ENCODE measurements at regions not wholly inside any gene's neighbourhood (a gene's known extent, or its start where the extent isn't known, plus 50 kb on each side); places are given as distances from the start of the nearest gene placed in this dataset.

GRCh38 chr1:67557696-67558448, 127.1 kb upstream of the GADD45A start:
- Mint-ChIP-seq H3K27me3 (ENCODE audit: insufficient read depth) (peaks cover 8% of the 10 kb centered on the region), H3K4me1 (ENCODE audit: low read depth) (peaks cover 5% of the 10 kb centered on the region), H3K9me3 (no peaks in the 10 kb centered on the region), H3K27ac (no peak overlapping the region), H3K4me3 (no peak overlapping the region), H3K36me3 (ENCODE audit: low read depth) (no peaks in the 10 kb centered on the region)
- intact Hi-C loops (cut with micrococcal nuclease) = no loop called here
- DNase-seq (ENCODE audit: low spot score) = no peak

GRCh38 chr1:67558449-67559193, 126.4 kb upstream of the GADD45A start:
- H3K27me3 Mint-ChIP-seq (ENCODE audit: insufficient read depth) = peaks cover 8% of the 10 kb centered on the region
- H3K9me3 Mint-ChIP-seq = no peaks in the 10 kb centered on the region
- no peak overlapping the region for H3K27ac Mint-ChIP-seq
- peaks cover 5% of the 10 kb centered on the region for H3K4me1 Mint-ChIP-seq (ENCODE audit: low read depth)
- no peak overlapping the region for H3K4me3 Mint-ChIP-seq
- no peaks in the 10 kb centered on the region for H3K36me3 Mint-ChIP-seq (ENCODE audit: low read depth)
- no peak for DNase-seq (ENCODE audit: low spot score)
- intact Hi-C loops (cut with micrococcal nuclease) = no loop called here

- Mint-ChIP-seq H3K4me3 (no peak overlapping the region), H3K27ac (no peak overlapping the region), H3K27me3 (ENCODE audit: insufficient read depth) (peaks cover 8% of the 10 kb centered on the region), H3K36me3 (ENCODE audit: low read depth) (no peaks in the 10 kb centered on the region), H3K4me1 (ENCODE audit: low read depth) (peaks cover 5% of the 10 kb centered on the region), H3K9me3 (no peaks in the 10 kb centered on the region)
- no peak for DNase-seq (ENCODE audit: low spot score)
- intact Hi-C loops (cut with micrococcal nuclease) = no loop called here
These were observed 125.7 kb upstream of the GADD45A start for GRCh38 chr1:67559222-67559700.

- intact Hi-C loops (cut with micrococcal nuclease) = loop anchor here (1.0 kb wide), 3 partner anchors 25 to 200 kb away; partner anchors contain the start of gene GADD45A
These were observed 124.3 kb upstream of the GADD45A start for GRCh38 chr1:67560580-67561255.

GRCh38 chr1:67561704-67562113, 123.3 kb upstream of the GADD45A start:
- peaks cover 16% of the 10 kb centered on the region for H3K27me3 Mint-ChIP-seq (ENCODE audit: insufficient read depth)
- no peaks in the 10 kb centered on the region for H3K9me3 Mint-ChIP-seq
- intact Hi-C loops (cut with micrococcal nuclease) = loop anchor here (1.0 kb wide), 3 partner anchors 26 to 199 kb away; partner anchors contain the start of gene GADD45A
- peak; percentile 69 for DNase-seq (ENCODE audit: low spot score)
- no peak overlapping the region for H3K4me3 Mint-ChIP-seq
- no peaks in the 10 kb centered on the region for H3K36me3 Mint-ChIP-seq (ENCODE audit: low read depth)
- H3K4me1 Mint-ChIP-seq (ENCODE audit: low read depth) = peaks cover 5% of the 10 kb centered on the region
- no peak overlapping the region for H3K27ac Mint-ChIP-seq

More at GRCh38 chr1:67560580-67561255, 124.3 kb upstream of the GADD45A start:
- Mint-ChIP-seq H3K4me1 (ENCODE audit: low read depth) (peaks cover 5% of the 10 kb centered on the region), H3K9me3 (no peaks in the 10 kb centered on the region), H3K27me3 (ENCODE audit: insufficient read depth) (peaks cover 10% of the 10 kb centered on the region), H3K36me3 (ENCODE audit: low read depth) (no peaks in the 10 kb centered on the region), H3K27ac (no peak overlapping the region), H3K4me3 (no peak overlapping the region)
- DNase-seq (ENCODE audit: low spot score) = no peak

GRCh38 chr1:67563684-67564083, 121.3 kb upstream of the GADD45A start:
- DNase-seq (ENCODE audit: low spot score) = no peak
- Mint-ChIP-seq H3K9me3 (no peaks in the 10 kb centered on the region), H3K36me3 (ENCODE audit: low read depth) (no peaks in the 10 kb centered on the region), H3K4me3 (no peak overlapping the region), H3K27me3 (ENCODE audit: insufficient read depth) (peaks cover 18% of the 10 kb centered on the region), H3K27ac (no peak overlapping the region), H3K4me1 (ENCODE audit: low read depth) (peaks cover 5% of the 10 kb centered on the region)
- intact Hi-C loops (cut with micrococcal nuclease) = no loop called here

- no peaks in the 10 kb centered on the region for H3K36me3 Mint-ChIP-seq (ENCODE audit: low read depth)
- no peak overlapping the region for H3K4me3 Mint-ChIP-seq
- H3K27ac Mint-ChIP-seq = no peak overlapping the region
- H3K9me3 Mint-ChIP-seq = no peaks in the 10 kb centered on the region
- DNase-seq (ENCODE audit: low spot score) = no peak
- H3K4me1 Mint-ChIP-seq (ENCODE audit: low read depth) = peaks cover 5% of the 10 kb centered on the region
- H3K27me3 Mint-ChIP-seq (ENCODE audit: insufficient read depth) = peaks cover 15% of the 10 kb centered on the region
- intact Hi-C loops (cut with micrococcal nuclease) = no loop called here
These were observed 120.8 kb upstream of the GADD45A start for GRCh38 chr1:67564193-67564592.

GRCh38 chr1:67566803-67567377, 118.1 kb upstream of the GADD45A start:
- Mint-ChIP-seq H3K4me3 (no peak overlapping the region), H3K36me3 (ENCODE audit: low read depth) (no peaks in the 10 kb centered on the region), H3K4me1 (ENCODE audit: low read depth) (peaks cover 1% of the 10 kb centered on the region), H3K27ac (no peak overlapping the region), H3K27me3 (ENCODE audit: insufficient read depth) (peaks cover 25% of the 10 kb centered on the region), H3K9me3 (no peaks in the 10 kb centered on the region)
- intact Hi-C loops (cut with micrococcal nuclease) = no loop called here
- no peak for DNase-seq (ENCODE audit: low spot score)

- H3K36me3 Mint-ChIP-seq (ENCODE audit: low read depth) = no peaks in the 10 kb centered on the region
- no peak for DNase-seq (ENCODE audit: low spot score)
- no peaks in the 10 kb centered on the region for H3K4me1 Mint-ChIP-seq (ENCODE audit: low read depth)
- intact Hi-C loops (cut with micrococcal nuclease) = no loop called here
- H3K27ac Mint-ChIP-seq = no peak overlapping the region
- peaks cover 22% of the 10 kb centered on the region for H3K27me3 Mint-ChIP-seq (ENCODE audit: insufficient read depth)
- no peaks in the 10 kb centered on the region for H3K9me3 Mint-ChIP-seq
- H3K4me3 Mint-ChIP-seq = no peak overlapping the region
These were observed 114.4 kb upstream of the GADD45A start for GRCh38 chr1:67570486-67571143.

- no peaks in the 10 kb centered on the region for H3K9me3 Mint-ChIP-seq
- H3K36me3 Mint-ChIP-seq (ENCODE audit: low read depth) = no peaks in the 10 kb centered on the region
- intact Hi-C loops (cut with micrococcal nuclease) = no loop called here
- H3K27me3 Mint-ChIP-seq (ENCODE audit: insufficient read depth) = peaks cover 17% of the 10 kb centered on the region
- H3K4me3 Mint-ChIP-seq = no peak overlapping the region
- no peak overlapping the region for H3K27ac Mint-ChIP-seq
- H3K4me1 Mint-ChIP-seq (ENCODE audit: low read depth) = no peaks in the 10 kb centered on the region
- DNase-seq (ENCODE audit: low spot score) = no peak
These were observed 113.6 kb upstream of the GADD45A start for GRCh38 chr1:67571406-67571805.

GRCh38 chr1:67571901-67572593, 113.0 kb upstream of the GADD45A start:
- intact Hi-C loops (cut with micrococcal nuclease) = no loop called here
- no peak for DNase-seq (ENCODE audit: low spot score)
- Mint-ChIP-seq H3K4me3 (no peak overlapping the region), H3K36me3 (ENCODE audit: low read depth) (no peaks in the 10 kb centered on the region), H3K4me1 (ENCODE audit: low read depth) (no peaks in the 10 kb centered on the region), H3K27ac (no peak overlapping the region), H3K27me3 (ENCODE audit: insufficient read depth) (peaks cover 13% of the 10 kb centered on the region), H3K9me3 (no peaks in the 10 kb centered on the region)

Data from activated T-helper 1 cell treated with anti-CD3 and anti-CD28 coated beads, Interleukin-12 subunit alpha, Interleukin-12 subunit beta, Interleukin-2, Interleukin-4 antibody, amounts not matched to agents 30 ng/mL and 10 ng/mL and 1 ng/mL, durations not matched to agents 14 hours and 24 hours and 36 hours (primary cell).